ENCODE measurements at regions not wholly inside any gene's neighbourhood (a gene's known extent, or its start where the extent isn't known, plus 50 kb on each side); places are given as distances from the start of the nearest gene placed in this dataset.
A peak's percentile ranks its signal among the peaks of the same experiment; 100 is the strongest.

DNA sequence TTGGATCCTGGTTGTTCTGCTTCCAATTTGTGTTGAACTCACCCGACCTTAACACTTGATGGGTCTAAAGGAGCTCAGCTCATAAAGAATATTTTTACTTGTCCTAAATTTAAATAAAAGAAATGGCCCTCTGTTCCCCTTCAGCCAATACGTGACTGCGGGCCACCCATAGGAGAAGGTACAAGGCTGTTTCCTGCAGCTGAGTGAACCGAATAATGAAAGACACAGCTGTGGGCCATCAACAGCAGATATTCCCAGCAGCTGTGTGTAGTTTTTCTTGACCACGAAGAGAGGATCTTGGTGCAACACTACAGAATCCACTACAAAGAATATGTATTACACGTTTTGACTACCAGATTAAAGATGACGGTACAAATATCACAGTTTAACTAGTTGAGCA is 1431.6 kb downstream of the CDH11 start:
- dilution Hi-C loops (cut with MboI; ENCODE audit: extremely low pct_ligation_motif_present, low sequenced_read_pairs), result no loop called here
- Histone ChIP-seq H3K4me2 (ENCODE audit: control insufficient read depth, extremely low read depth, insufficient read depth, low read depth, low read length) (no peak overlapping the region), H3K9me3 (ENCODE audit: control insufficient read depth, low read depth, low read length) (peaks cover 2% of the 10 kb centered on the region), H3K79me2 (ENCODE audit: control insufficient read depth, insufficient read depth, low read length) (no peaks in the 10 kb centered on the region), H4K20me1 (ENCODE audit: control insufficient read depth, extremely low read depth, insufficient read depth, low read length) (no peaks in the 10 kb centered on the region), H3K27ac (ENCODE audit: control insufficient read depth, insufficient read depth, low read length) (no peak overlapping the region), H3K4me3 (ENCODE audit: control insufficient read depth in 2 of 3, extremely low read depth in 1 of 3, insufficient read depth in 2 of 3, low read depth in 1 of 3, low read length in 3 of 3) (no peak overlapping the region), H3K9me1 (ENCODE audit: control insufficient read depth, extremely low read depth, insufficient read depth, low read length) (no peaks in the 10 kb centered on the region), H2AFZ (ENCODE audit: control insufficient read depth, low read length) (no peak overlapping the region), H3K36me3 (ENCODE audit: control insufficient read depth in 2 of 2, extremely low read depth in 1 of 2, insufficient read depth in 2 of 2, low read length in 2 of 2) (no peaks in the 10 kb centered on the region), H3K27me3 (ENCODE audit: control insufficient read depth, extremely low read depth, insufficient read depth, low read length) (no peaks in the 10 kb centered on the region), H3K4me1 (ENCODE audit: control insufficient read depth, extremely low read depth, insufficient read depth, low read length) (peaks cover 4% of the 10 kb centered on the region), H3K9ac (ENCODE audit: control insufficient read depth, extremely low read depth, insufficient read depth, low read length) (no peak overlapping the region)
- DNase-seq (ENCODE audit: low read depth, low spot score) (no peak), FAIRE-seq (no peak)
- TF ChIP-seq, protein P1, sequence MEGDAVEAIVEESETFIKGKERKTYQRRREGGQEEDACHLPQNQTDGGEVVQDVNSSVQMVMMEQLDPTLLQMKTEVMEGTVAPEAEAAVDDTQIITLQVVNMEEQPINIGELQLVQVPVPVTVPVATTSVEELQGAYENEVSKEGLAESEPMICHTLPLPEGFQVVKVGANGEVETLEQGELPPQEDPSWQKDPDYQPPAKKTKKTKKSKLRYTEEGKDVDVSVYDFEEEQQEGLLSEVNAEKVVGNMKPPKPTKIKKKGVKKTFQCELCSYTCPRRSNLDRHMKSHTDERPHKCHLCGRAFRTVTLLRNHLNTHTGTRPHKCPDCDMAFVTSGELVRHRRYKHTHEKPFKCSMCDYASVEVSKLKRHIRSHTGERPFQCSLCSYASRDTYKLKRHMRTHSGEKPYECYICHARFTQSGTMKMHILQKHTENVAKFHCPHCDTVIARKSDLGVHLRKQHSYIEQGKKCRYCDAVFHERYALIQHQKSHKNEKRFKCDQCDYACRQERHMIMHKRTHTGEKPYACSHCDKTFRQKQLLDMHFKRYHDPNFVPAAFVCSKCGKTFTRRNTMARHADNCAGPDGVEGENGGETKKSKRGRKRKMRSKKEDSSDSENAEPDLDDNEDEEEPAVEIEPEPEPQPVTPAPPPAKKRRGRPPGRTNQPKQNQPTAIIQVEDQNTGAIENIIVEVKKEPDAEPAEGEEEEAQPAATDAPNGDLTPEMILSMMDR (optimal IDR thresholded peaks at IDR 0.05 in 1 of 3, IDR thresholded peaks at IDR 0.05 in 1 of 3, conservative IDR thresholded peaks at IDR 0.05 in 1 of 3; ENCODE audit: extremely low read depth in 1 of 3, insufficient read depth in 2 of 3, low read length in 3 of 3), result no peak
- no peak for TF ChIP-seq EZH2 (IDR thresholded peaks at IDR 0.05; ENCODE audit: low read length)

DNA sequence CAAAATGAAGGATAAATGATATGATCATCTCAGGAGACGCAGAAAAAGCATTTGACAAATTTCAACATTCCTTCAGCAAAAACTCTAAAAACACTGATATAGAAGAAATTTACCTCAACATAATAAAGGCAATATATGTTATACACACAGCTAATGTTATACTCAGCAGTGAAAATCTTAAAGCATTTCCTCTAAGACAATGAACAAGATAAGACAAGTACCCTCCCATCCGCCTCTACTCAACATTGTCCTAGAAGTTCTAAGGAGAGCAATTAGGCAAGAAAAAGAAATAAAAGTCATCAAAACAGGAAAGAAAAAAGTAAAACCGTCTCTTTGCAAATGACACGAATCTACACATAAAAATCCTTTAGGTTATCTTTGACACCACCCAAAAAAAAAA is 1432.8 kb downstream of the CDH11 start:
- Histone ChIP-seq H3K36me3 (ENCODE audit: control insufficient read depth in 2 of 2, extremely low read depth in 1 of 2, insufficient read depth in 2 of 2, low read length in 2 of 2) (no peaks in the 10 kb centered on the region), H3K9me1 (ENCODE audit: control insufficient read depth, extremely low read depth, insufficient read depth, low read length) (no peaks in the 10 kb centered on the region), H3K27me3 (ENCODE audit: control insufficient read depth, extremely low read depth, insufficient read depth, low read length) (no peaks in the 10 kb centered on the region), H3K4me1 (ENCODE audit: control insufficient read depth, extremely low read depth, insufficient read depth, low read length) (peaks cover 4% of the 10 kb centered on the region), H2AFZ (ENCODE audit: control insufficient read depth, low read length) (peak overlapping the region; percentile 64), H3K9me3 (ENCODE audit: control insufficient read depth, low read depth, low read length) (peaks cover 2% of the 10 kb centered on the region), H3K79me2 (ENCODE audit: control insufficient read depth, insufficient read depth, low read length) (no peaks in the 10 kb centered on the region), H3K4me2 (ENCODE audit: control insufficient read depth, extremely low read depth, insufficient read depth, low read depth, low read length) (peak overlapping the region; percentile 16), H4K20me1 (ENCODE audit: control insufficient read depth, extremely low read depth, insufficient read depth, low read length) (no peaks in the 10 kb centered on the region), H3K27ac (ENCODE audit: control insufficient read depth, insufficient read depth, low read length) (no peak overlapping the region), H3K4me3 (ENCODE audit: control insufficient read depth in 2 of 3, extremely low read depth in 1 of 3, insufficient read depth in 2 of 3, low read depth in 1 of 3, low read length in 3 of 3) (peak overlapping the region in 1 of 3 experiments; percentile 11), H3K9ac (ENCODE audit: control insufficient read depth, extremely low read depth, insufficient read depth, low read length) (no peak overlapping the region)
- dilution Hi-C loops (cut with MboI; ENCODE audit: extremely low pct_ligation_motif_present, low sequenced_read_pairs), result no loop called here
- FAIRE-seq (peak; percentile 36), DNase-seq (ENCODE audit: low read depth, low spot score) (no peak)
- no peak for TF ChIP-seq EZH2 (IDR thresholded peaks at IDR 0.05; ENCODE audit: low read length)
- TF ChIP-seq, protein P1 (optimal IDR thresholded peaks at IDR 0.05 in 1 of 3, IDR thresholded peaks at IDR 0.05 in 1 of 3, conservative IDR thresholded peaks at IDR 0.05 in 1 of 3; ENCODE audit: extremely low read depth in 1 of 3, insufficient read depth in 2 of 3, low read length in 3 of 3), result no peak

Data from keratinocyte (primary cell).